Activated naive CD8-positive, alpha-beta T cell treated with anti-CD3 and anti-CD28 coated beads for 36 hours (primary cell): ENCODE measurements at regions not wholly inside any gene's neighbourhood (a gene's known extent, or its start where the extent isn't known, plus 50 kb on each side); places are given as distances from the start of the nearest gene placed in this dataset.
"Not testable (repeated sequence)": the region's sequence is repeated elsewhere in the genome, so short reads cannot be mapped to it uniquely, and the experiment has no call there.

Experiments
- DNase-seq: peaks from one replicate; pipeline ENCODE4 v3.0.0; 2021
- H3K27ac Mint-ChIP-seq: one replicate; pipeline ENCODE4 v1.8.0; 2022; ENCODE audit warnings: mild to moderate bottlenecking, moderate library complexity, mixed read lengths
- H3K27me3 Mint-ChIP-seq: one replicate; pipeline ENCODE4 v1.8.0; 2022; ENCODE audit warnings: mild to moderate bottlenecking, mixed read lengths
- H3K36me3 Mint-ChIP-seq: one replicate; pipeline ENCODE4 v1.8.0; 2021; ENCODE audit warnings: mild to moderate bottlenecking, mixed read lengths
- H3K4me1 Mint-ChIP-seq: one replicate; pipeline ENCODE4 v1.8.0; 2021; ENCODE audit warnings: mixed read lengths
- H3K4me3 Mint-ChIP-seq: one replicate; pipeline ENCODE4 v1.8.0; 2022; ENCODE audit warnings: mild to moderate bottlenecking, moderate library complexity, mixed read lengths
- H3K9me3 Mint-ChIP-seq: one replicate; pipeline ENCODE4 v1.8.0; 2022; ENCODE audit warnings: mixed read lengths

DNA sequence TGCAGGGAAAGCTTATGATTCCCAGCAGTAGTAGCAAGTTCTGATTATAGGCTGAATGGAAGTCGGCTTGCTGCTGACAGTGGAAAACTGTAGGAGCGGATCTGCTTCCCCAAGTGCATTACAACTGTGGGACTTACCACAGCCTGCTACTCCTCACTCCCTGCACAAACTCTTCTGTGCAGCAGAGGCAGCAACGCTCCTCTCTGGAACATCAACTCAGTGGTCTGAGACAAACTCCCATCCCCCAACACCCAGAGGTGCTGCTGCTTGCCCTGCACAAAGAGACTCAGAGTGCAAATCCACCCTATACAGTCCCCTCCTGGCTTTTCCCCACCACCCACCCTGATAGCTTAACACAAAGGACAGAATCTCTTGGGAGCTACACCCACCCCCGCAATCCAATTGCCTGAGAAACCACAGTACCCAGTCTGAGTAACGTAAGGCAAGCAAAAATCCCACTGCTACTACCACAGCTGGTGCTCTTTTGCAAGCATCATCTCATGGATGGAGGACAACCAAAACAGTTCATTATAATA lies 1455.2 kb downstream of the AMY1C start:
- no peak overlapping the region for H3K27ac Mint-ChIP-seq
- no peaks in the 10 kb centered on the region for H3K4me1 Mint-ChIP-seq
- no peak overlapping the region for H3K4me3 Mint-ChIP-seq
- peaks cover 7% of the 10 kb centered on the region for H3K9me3 Mint-ChIP-seq
- no peaks in the 10 kb centered on the region for H3K36me3 Mint-ChIP-seq
- no peak for DNase-seq
- no peaks in the 10 kb centered on the region for H3K27me3 Mint-ChIP-seq

DNA sequence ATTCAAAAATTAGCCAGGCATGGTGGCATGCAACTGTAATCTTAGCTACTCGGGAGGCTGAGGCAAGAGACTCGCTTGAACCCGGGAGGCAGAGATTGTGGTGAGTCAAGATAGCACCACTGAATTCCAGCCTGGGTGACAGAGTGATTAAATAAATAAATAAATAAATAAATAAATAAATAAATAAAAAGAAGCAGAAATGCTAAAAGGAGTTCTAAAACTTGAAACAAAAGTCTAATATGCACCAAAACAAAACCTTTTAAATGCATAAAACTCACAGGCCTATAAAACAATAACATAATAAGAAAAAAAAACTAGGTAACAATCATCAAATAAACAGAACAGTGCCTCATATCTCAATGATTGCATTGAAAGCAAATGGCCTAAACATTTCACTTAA lies 1458.9 kb downstream of the AMY1C start:
- Mint-ChIP-seq H3K27me3 (no peaks in the 10 kb centered on the region), H3K27ac (no peak overlapping the region), H3K9me3 (peaks cover 15% of the 10 kb centered on the region), H3K4me3 (no peak overlapping the region), H3K4me1 (no peaks in the 10 kb centered on the region), H3K36me3 (no peaks in the 10 kb centered on the region)
- no peak for DNase-seq

DNA sequence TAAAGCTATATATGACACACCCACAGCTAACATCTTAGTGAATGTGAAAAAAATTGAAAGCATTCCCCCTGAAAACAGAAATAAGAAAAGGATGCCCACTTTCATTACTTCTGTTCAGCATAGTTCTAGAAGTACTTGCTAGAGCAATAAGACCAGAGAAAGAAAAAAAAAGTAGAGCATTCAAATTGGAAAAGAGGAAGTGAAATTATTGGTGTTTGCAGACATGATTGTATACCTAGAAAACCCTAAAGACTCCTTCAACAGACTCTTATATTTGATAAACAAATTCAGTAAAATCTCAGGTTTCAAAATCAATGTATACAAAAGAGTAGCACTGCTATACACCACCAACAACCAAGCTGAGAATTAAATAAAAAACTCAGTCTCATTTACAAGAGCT lies 1461.0 kb downstream of the AMY1C start:
- no peaks in the 10 kb centered on the region for H3K27me3 Mint-ChIP-seq
- H3K4me1 Mint-ChIP-seq, result no peaks in the 10 kb centered on the region
- no peak for DNase-seq
- H3K9me3 Mint-ChIP-seq, result peaks cover 15% of the 10 kb centered on the region
- H3K27ac Mint-ChIP-seq, result no peak overlapping the region
- no peaks in the 10 kb centered on the region for H3K36me3 Mint-ChIP-seq
- no peak overlapping the region for H3K4me3 Mint-ChIP-seq

GRCh38 chr1:105231378-105231777 lies 1481.7 kb downstream of the AMY1C start:
- no peak for DNase-seq
- Mint-ChIP-seq H3K9me3 (peaks cover 8% of the 10 kb centered on the region), H3K36me3 (no peaks in the 10 kb centered on the region), H3K27ac (no peak overlapping the region), H3K4me3 (no peak overlapping the region), H3K27me3 (no peaks in the 10 kb centered on the region), H3K4me1 (no peaks in the 10 kb centered on the region)

DNA sequence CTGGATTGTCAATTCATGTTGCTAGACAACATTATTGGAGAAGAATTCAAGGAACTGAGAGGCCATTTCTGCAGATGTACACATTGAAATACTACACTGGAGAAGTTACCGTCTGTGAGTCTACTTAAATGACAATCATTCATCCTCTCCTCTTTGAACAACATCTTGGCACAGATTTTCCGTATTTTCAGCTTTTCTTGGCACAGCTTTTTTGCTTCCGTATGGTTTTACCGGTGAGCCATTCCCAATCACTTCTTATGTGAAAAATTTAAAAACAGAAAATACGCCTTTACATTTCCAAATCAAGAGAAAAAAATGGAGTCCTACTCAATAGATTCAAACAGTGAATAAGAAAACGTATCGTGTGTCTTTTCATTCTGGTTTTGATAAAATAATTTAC lies 1493.7 kb downstream of the AMY1C start:
- no peak overlapping the region for H3K27ac Mint-ChIP-seq
- H3K4me3 Mint-ChIP-seq, result no peak overlapping the region
- H3K27me3 Mint-ChIP-seq, result no peaks in the 10 kb centered on the region
- H3K9me3 Mint-ChIP-seq, result peaks cover 10% of the 10 kb centered on the region
- no peaks in the 10 kb centered on the region for H3K36me3 Mint-ChIP-seq
- no peak for DNase-seq
- H3K4me1 Mint-ChIP-seq, result no peaks in the 10 kb centered on the region

DNA sequence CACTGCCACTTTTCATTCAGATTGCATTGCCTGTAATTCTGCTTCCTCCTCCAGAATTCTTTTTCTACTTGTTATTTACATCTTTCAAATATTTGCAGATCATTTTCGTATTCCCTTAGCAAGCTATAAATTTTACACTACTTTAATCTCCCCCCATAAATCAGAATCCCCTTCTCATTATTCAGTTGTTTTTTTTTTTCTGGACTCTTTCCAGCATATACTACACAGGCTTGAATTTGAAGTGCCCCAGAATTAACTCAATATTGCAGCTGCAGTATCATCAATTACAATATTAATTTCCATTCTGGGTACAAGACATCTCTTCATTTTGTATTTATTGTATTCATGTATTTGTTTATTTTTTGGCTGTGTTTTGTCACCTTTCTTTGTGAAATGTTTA lies 1494.3 kb downstream of the AMY1C start:
- Mint-ChIP-seq H3K4me3 (no peak overlapping the region), H3K27ac (no peak overlapping the region), H3K36me3 (no peaks in the 10 kb centered on the region), H3K9me3 (peaks cover 10% of the 10 kb centered on the region), H3K27me3 (no peaks in the 10 kb centered on the region), H3K4me1 (no peaks in the 10 kb centered on the region)
- no peak for DNase-seq

- no peaks in the 10 kb centered on the region for H3K27me3 Mint-ChIP-seq
- H3K27ac Mint-ChIP-seq, result no peak overlapping the region
- no peak overlapping the region for H3K4me3 Mint-ChIP-seq
- H3K9me3 Mint-ChIP-seq, result peaks cover 15% of the 10 kb centered on the region
- DNase-seq, result no peak
- no peaks in the 10 kb centered on the region for H3K36me3 Mint-ChIP-seq
- H3K4me1 Mint-ChIP-seq, result no peaks in the 10 kb centered on the region
Measured at GRCh38 chr1:105254906-105255305, 1505.2 kb downstream of the AMY1C start.

DNA sequence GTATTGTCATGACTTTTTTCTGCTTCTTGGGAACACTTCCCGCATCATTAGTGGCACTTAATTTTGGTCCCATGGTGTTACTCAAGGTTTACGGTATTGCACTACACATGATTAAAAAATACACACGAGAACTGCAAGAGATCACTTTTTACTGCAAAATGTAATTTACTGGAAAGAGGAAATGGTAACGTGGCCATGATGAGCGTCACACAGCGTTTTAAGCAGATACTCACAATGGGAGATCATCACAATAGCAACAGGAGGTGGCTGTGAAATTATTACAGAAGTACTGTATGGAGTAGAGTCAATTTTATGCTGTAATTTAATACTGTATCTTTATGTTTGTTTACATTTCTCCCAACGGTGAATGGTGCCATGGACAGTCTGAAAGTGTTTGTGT lies 1510.3 kb downstream of the AMY1C start:
- Mint-ChIP-seq H3K36me3 (no peaks in the 10 kb centered on the region), H3K27ac (no peak overlapping the region), H3K4me1 (no peaks in the 10 kb centered on the region), H3K9me3 (peaks cover 23% of the 10 kb centered on the region), H3K4me3 (no peak overlapping the region), H3K27me3 (no peaks in the 10 kb centered on the region)
- DNase-seq, result no peak

GRCh38 chr1:105270966-105271365 lies 1521.3 kb downstream of the AMY1C start:
- Mint-ChIP-seq H3K4me1 (no peaks in the 10 kb centered on the region), H3K27ac (no peak overlapping the region), H3K36me3 (no peaks in the 10 kb centered on the region), H3K4me3 (no peak overlapping the region), H3K9me3 (peaks cover 4% of the 10 kb centered on the region), H3K27me3 (no peaks in the 10 kb centered on the region)
- DNase-seq, result no peak

DNA sequence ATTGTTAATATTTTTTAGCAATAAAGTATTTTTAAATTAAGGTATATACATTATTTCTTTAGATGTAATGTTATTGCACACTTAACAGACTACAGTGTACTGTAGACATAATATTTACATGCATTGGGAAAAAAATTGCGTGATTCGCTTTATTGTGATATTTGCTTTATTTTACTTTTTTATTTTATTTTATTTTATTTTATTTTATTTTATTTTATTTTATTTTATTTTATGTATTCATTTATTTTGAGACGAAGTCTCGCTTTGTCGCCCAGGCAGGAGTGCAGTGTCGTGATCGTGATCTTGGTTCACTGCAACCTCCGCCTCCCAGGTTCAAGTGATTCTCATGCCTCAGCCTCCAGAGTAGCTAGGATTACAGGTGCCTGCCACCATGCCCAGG lies 1522.7 kb downstream of the AMY1C start:
- H3K27me3 Mint-ChIP-seq, DNase-seq, H3K9me3 Mint-ChIP-seq, H3K27ac Mint-ChIP-seq, H3K36me3 Mint-ChIP-seq, H3K4me3 Mint-ChIP-seq, H3K4me1 Mint-ChIP-seq: not testable (repeated sequence)

DNA sequence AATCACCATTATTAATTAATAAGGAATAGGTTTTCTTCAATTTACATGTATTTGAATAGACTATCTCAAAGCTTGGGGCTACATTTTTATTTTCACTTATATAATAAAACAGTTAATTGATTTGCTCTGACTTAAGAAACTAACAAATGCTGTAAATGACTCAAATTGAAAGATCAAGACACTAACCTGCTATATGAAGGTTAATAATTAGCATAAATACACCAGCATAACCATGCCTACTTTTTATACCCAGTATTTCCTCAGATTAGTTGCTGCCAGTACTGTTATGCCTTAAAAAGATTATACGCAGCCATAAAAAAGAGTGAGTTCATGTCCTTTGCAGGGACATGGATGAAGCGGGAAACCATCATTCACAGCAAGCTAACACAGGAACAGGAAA lies 1545.1 kb downstream of the AMY1C start:
- Mint-ChIP-seq H3K4me1 (no peaks in the 10 kb centered on the region), H3K4me3 (no peak overlapping the region), H3K27me3 (no peaks in the 10 kb centered on the region), H3K9me3 (peaks cover 15% of the 10 kb centered on the region), H3K36me3 (no peaks in the 10 kb centered on the region), H3K27ac (no peak overlapping the region)
- DNase-seq, result no peak

DNA sequence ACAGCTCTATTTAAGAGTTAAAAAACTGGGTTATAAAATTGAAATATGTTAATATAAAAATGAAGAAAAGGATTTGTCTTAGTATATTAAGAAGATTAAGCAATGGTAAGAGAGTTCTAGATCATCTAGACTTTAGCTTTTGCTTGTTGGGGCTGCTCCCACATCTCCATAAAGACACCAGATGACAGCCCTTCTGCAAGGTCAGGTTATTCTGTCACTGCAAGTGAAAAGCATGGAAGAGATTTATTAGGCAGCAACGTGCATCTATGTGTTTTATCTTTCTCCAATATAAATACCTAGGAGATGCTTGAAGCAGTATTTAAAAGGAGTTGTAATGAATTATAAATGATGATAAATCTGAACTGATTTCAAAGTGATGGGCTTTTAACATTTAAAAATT lies 1560.4 kb downstream of the AMY1C start:
- no peak for DNase-seq
- no peaks in the 10 kb centered on the region for H3K36me3 Mint-ChIP-seq
- no peak overlapping the region for H3K27ac Mint-ChIP-seq
- H3K9me3 Mint-ChIP-seq, result peaks cover 6% of the 10 kb centered on the region
- H3K27me3 Mint-ChIP-seq, result no peaks in the 10 kb centered on the region
- no peak overlapping the region for H3K4me3 Mint-ChIP-seq
- no peaks in the 10 kb centered on the region for H3K4me1 Mint-ChIP-seq

GRCh38 chr1:105317976-105318375 lies 1568.3 kb downstream of the AMY1C start:
- Mint-ChIP-seq H3K4me1 (no peaks in the 10 kb centered on the region), H3K27ac (no peak overlapping the region), H3K9me3 (peaks cover 9% of the 10 kb centered on the region), H3K4me3 (no peak overlapping the region), H3K36me3 (no peaks in the 10 kb centered on the region), H3K27me3 (no peaks in the 10 kb centered on the region)
- DNase-seq, result no peak

- no peak overlapping the region for H3K27ac Mint-ChIP-seq
- H3K4me1 Mint-ChIP-seq, result no peaks in the 10 kb centered on the region
- DNase-seq, result no peak
- H3K27me3 Mint-ChIP-seq, result no peaks in the 10 kb centered on the region
- no peaks in the 10 kb centered on the region for H3K36me3 Mint-ChIP-seq
- H3K9me3 Mint-ChIP-seq, result peaks cover 13% of the 10 kb centered on the region
- H3K4me3 Mint-ChIP-seq, result no peak overlapping the region
Measured at GRCh38 chr1:105326886-105327285, 1577.2 kb downstream of the AMY1C start.

- Mint-ChIP-seq H3K4me1 (no peaks in the 10 kb centered on the region), H3K27me3 (no peaks in the 10 kb centered on the region), H3K36me3 (no peaks in the 10 kb centered on the region), H3K27ac (no peak overlapping the region), H3K4me3 (no peak overlapping the region), H3K9me3 (peaks cover 8% of the 10 kb centered on the region)
- no peak for DNase-seq
Measured at GRCh38 chr1:105337420-105337819, 1587.7 kb downstream of the AMY1C start.

DNA sequence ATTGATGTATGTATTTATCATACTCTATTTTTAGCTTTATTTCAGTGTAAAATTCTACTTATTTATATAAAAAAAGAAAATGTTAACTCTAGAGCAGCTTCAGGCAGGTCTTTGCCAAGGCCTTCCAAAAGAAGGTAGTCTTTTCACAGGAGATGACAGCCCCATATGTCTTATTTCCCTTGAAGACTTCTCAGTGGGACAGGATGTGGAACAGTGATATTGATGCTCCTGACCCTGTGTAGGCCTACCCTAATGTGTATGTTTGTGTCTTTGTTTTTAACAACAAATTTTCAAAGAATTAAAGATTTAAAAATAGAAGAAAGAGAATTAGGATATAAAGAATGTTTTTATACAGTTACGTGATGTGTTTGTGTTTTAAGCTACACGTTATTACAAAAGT lies 1593.6 kb downstream of the AMY1C start:
- Mint-ChIP-seq H3K4me3 (no peak overlapping the region), H3K27me3 (no peaks in the 10 kb centered on the region), H3K27ac (no peak overlapping the region), H3K36me3 (no peaks in the 10 kb centered on the region), H3K9me3 (peaks cover 2% of the 10 kb centered on the region), H3K4me1 (no peaks in the 10 kb centered on the region)
- no peak for DNase-seq

- Mint-ChIP-seq H3K4me1 (no peaks in the 10 kb centered on the region), H3K36me3 (no peaks in the 10 kb centered on the region), H3K27me3 (no peaks in the 10 kb centered on the region), H3K27ac (no peak overlapping the region), H3K4me3 (no peak overlapping the region), H3K9me3 (peaks cover 4% of the 10 kb centered on the region)
- no peak for DNase-seq
Measured at GRCh38 chr1:105359457-105359856, 1609.8 kb downstream of the AMY1C start.
